ENCODE measurements at regions not wholly inside any gene's neighbourhood (a gene's known extent, or its start where the extent isn't known, plus 50 kb on each side); places are given as distances from the start of the nearest gene placed in this dataset.

DNA sequence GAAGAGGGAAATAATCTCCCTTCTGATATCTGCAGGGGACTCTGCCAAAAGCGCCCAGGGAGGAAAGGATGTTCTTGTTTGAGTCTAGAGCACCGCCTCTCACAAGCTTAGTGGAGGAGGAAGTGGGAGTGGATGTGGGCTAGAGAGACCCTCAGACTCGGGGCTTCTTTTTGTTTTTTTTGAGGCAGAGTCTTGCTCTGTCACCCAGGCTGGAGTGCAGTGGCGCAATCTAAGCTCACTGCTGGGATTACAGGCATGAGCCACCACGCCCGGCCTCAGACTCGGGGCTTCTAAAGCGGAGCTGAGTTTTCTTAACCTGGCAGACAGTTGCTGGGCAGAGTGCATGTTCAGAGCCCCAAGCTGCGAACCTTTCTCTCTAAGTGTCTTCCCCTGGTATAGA is 310.8 kb downstream of the BMP7 start:
- Histone ChIP-seq H3K27me3 (ENCODE audit: low read depth, low read length) (peaks cover 52% of the 10 kb centered on the region), H3K9ac (ENCODE audit: low read length) (no peak overlapping the region)
- TF ChIP-seq CTCF (IDR thresholded peaks at IDR 0.05; ENCODE audit: low read depth, low read length) (no peak), EZH2phosphoT487 (IDR thresholded peaks at IDR 0.05; ENCODE audit: low read depth) (no peak)

GRCh38 chr20:56956534-56956933 is 309.9 kb downstream of the BMP7 start:
- TF ChIP-seq EZH2phosphoT487 (IDR thresholded peaks at IDR 0.05; ENCODE audit: low read depth) (no peak), CTCF (IDR thresholded peaks at IDR 0.05; ENCODE audit: low read depth, low read length) (no peak)
- Histone ChIP-seq H4K20me1 (ENCODE audit: insufficient read depth, low read length) (no peaks in the 10 kb centered on the region), H3K4me1 (ENCODE audit: low read length) (no peaks in the 10 kb centered on the region), H3K27me3 (ENCODE audit: low read depth, low read length) (peaks cover 55% of the 10 kb centered on the region), H3K79me2 (ENCODE audit: low read length) (no peaks in the 10 kb centered on the region), H3K9me3 (ENCODE audit: insufficient read depth, low read length) (no peaks in the 10 kb centered on the region), H3K36me3 (replicated peaks; ENCODE audit: low read depth, low read length) (no peaks in the 10 kb centered on the region), H3K4me2 (ENCODE audit: low read length) (no peak overlapping the region), H3K9ac (ENCODE audit: low read length) (no peak overlapping the region), H3K4me3 (ENCODE audit: low read length) (no peak overlapping the region), H3K27ac (ENCODE audit: low read length) (no peak overlapping the region), H2AFZ (ENCODE audit: low read depth, low read length) (no peak overlapping the region)

More for the DNA sequence above, 310.8 kb downstream of the BMP7 start:
- no peaks in the 10 kb centered on the region for H3K79me2 ChIP-seq (ENCODE audit: low read length)
- H3K4me3 ChIP-seq (ENCODE audit: low read length), result no peak overlapping the region
- no peaks in the 10 kb centered on the region for H3K4me1 ChIP-seq (ENCODE audit: low read length)
- no peaks in the 10 kb centered on the region for H3K36me3 ChIP-seq (replicated peaks; ENCODE audit: low read depth, low read length)
- H3K9me3 ChIP-seq (ENCODE audit: insufficient read depth, low read length), result no peaks in the 10 kb centered on the region
- H2AFZ ChIP-seq (ENCODE audit: low read depth, low read length), result no peak overlapping the region
- H3K4me2 ChIP-seq (ENCODE audit: low read length), result no peak overlapping the region
- no peak overlapping the region for H3K27ac ChIP-seq (ENCODE audit: low read length)
- H4K20me1 ChIP-seq (ENCODE audit: insufficient read depth, low read length), result no peaks in the 10 kb centered on the region

DNA sequence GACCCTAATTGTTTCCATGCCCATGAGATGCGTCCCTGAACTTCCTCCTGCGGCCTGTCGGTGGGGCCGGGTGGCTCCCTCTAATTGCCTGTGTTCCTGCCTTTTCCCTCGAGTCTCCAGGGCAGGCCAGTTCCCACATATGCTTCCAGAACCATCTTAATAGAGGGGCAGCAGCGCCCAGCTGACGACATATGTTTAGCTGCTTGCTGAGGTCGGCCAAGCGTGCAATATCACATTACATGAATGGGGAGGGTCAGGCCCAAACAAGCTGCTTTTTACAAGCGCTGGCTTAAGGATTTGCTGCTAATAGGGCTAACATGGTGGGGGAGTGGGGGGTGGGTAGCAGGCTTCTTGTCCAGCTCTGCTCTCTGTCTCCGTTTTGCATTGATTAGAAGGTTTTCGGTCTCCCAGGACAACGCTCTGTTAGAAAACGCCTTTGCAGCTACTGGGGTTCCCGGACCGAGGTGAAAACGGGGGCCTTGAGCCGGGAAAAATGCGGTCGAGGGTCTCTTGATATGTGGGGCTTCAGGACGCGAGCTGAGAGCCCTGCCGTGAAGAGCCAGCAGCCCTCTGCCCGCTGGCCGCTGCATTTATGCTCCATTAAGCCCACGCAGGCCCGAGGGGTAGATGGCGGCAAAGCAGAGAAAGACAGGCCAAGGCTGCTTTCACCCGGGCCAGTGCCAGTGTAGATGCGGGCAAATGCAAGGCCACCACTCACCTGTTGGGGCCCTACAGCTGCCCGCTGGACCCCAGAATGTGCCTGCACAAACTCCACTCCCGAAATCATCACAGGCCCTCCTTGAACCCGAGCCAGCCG is 308.5 kb downstream of the BMP7 start:
- Histone ChIP-seq H3K79me2 (ENCODE audit: low read length) (no peaks in the 10 kb centered on the region), H2AFZ (ENCODE audit: low read depth, low read length) (no peak overlapping the region), H4K20me1 (ENCODE audit: insufficient read depth, low read length) (no peaks in the 10 kb centered on the region), H3K27ac (ENCODE audit: low read length) (no peak overlapping the region), H3K27me3 (ENCODE audit: low read depth, low read length) (peaks cover 58% of the 10 kb centered on the region), H3K9ac (ENCODE audit: low read length) (no peak overlapping the region), H3K4me1 (ENCODE audit: low read length) (no peaks in the 10 kb centered on the region), H3K36me3 (replicated peaks; ENCODE audit: low read depth, low read length) (no peaks in the 10 kb centered on the region), H3K9me3 (ENCODE audit: insufficient read depth, low read length) (no peaks in the 10 kb centered on the region), H3K4me2 (ENCODE audit: low read length) (no peak overlapping the region), H3K4me3 (ENCODE audit: low read length) (no peak overlapping the region)
- TF ChIP-seq EZH2phosphoT487 (IDR thresholded peaks at IDR 0.05; ENCODE audit: low read depth) (no peak), CTCF (IDR thresholded peaks at IDR 0.05; ENCODE audit: low read depth, low read length) (no peak)

- no peak for TF ChIP-seq CTCF (IDR thresholded peaks at IDR 0.05; ENCODE audit: low read depth, low read length)
- no peak for TF ChIP-seq EZH2phosphoT487 (IDR thresholded peaks at IDR 0.05; ENCODE audit: low read depth)
- Histone ChIP-seq H3K79me2 (ENCODE audit: low read length) (no peaks in the 10 kb centered on the region), H3K4me2 (ENCODE audit: low read length) (no peak overlapping the region)
Observed at GRCh38 chr20:56964901-56965300, 301.5 kb downstream of the BMP7 start.

More at GRCh38 chr20:56964901-56965300, 301.5 kb downstream of the BMP7 start:
- Histone ChIP-seq H3K4me1 (ENCODE audit: low read length) (peaks cover 2% of the 10 kb centered on the region; the same call in 1 of the 2 replicates), H3K9me3 (ENCODE audit: insufficient read depth, low read length) (no peaks in the 10 kb centered on the region), H4K20me1 (ENCODE audit: insufficient read depth, low read length) (no peaks in the 10 kb centered on the region), H3K9ac (ENCODE audit: low read length) (no peak overlapping the region), H3K27me3 (ENCODE audit: low read depth, low read length) (peaks cover 41% of the 10 kb centered on the region), H3K27ac (ENCODE audit: low read length) (no peak overlapping the region), H3K36me3 (replicated peaks; ENCODE audit: low read depth, low read length) (no peaks in the 10 kb centered on the region), H2AFZ (ENCODE audit: low read depth, low read length) (no peak overlapping the region), H3K4me3 (ENCODE audit: low read length) (no peak overlapping the region)
